ENCODE measurements at regions not wholly inside any gene's neighbourhood (a gene's known extent, or its start where the extent isn't known, plus 50 kb on each side); places are given as distances from the start of the nearest gene placed in this dataset.
"Not testable (repeated sequence)": the region's sequence is repeated elsewhere in the genome, so short reads cannot be mapped to it uniquely, and the experiment has no call there.

- no peak for ATAC-seq
- no peaks in the 10 kb centered on the region for H3K9me3 Mint-ChIP-seq (ENCODE audit: insufficient read depth)
- H3K36me3 Mint-ChIP-seq (ENCODE audit: low read depth), result no peaks in the 10 kb centered on the region
- no peaks in the 10 kb centered on the region for H3K4me1 Mint-ChIP-seq (ENCODE audit: low read depth)
- ChIA-PET CTCF (no interaction called here), POLR2A (no interaction called here)
- DNase-seq, result no peak
- H3K27ac Mint-ChIP-seq, result no peak overlapping the region
- H3K4me3 Mint-ChIP-seq, result no peak overlapping the region
- H3K27me3 Mint-ChIP-seq (ENCODE audit: low read depth), result no peaks in the 10 kb centered on the region
These were observed 78.2 kb upstream of the TLL1 start for GRCh38 chr4:165794834-165795233.

GRCh38 chr4:165799384-165799815 is 73.6 kb upstream of the TLL1 start:
- no peaks in the 10 kb centered on the region for H3K4me1 Mint-ChIP-seq (ENCODE audit: low read depth)
- H3K4me3 Mint-ChIP-seq, result no peak overlapping the region
- no peaks in the 10 kb centered on the region for H3K27me3 Mint-ChIP-seq (ENCODE audit: low read depth)
- CTCF ChIA-PET, result no interaction called here
- H3K27ac Mint-ChIP-seq, result no peak overlapping the region
- ATAC-seq (no peak), DNase-seq (no peak)
- POLR2A ChIA-PET, result no interaction called here
- H3K36me3 Mint-ChIP-seq (ENCODE audit: low read depth), result no peaks in the 10 kb centered on the region
- H3K9me3 Mint-ChIP-seq (ENCODE audit: insufficient read depth), result no peaks in the 10 kb centered on the region

- Mint-ChIP-seq H3K27me3 (ENCODE audit: low read depth) (no peaks in the 10 kb centered on the region), H3K9me3 (ENCODE audit: insufficient read depth) (no peaks in the 10 kb centered on the region), H3K36me3 (ENCODE audit: low read depth) (no peaks in the 10 kb centered on the region), H3K4me3 (no peak overlapping the region), H3K4me1 (ENCODE audit: low read depth) (no peaks in the 10 kb centered on the region), H3K27ac (no peak overlapping the region)
- POLR2A ChIA-PET, result no interaction called here
- CTCF ChIA-PET, result no interaction called here
- ATAC-seq (no peak), DNase-seq (no peak)
These were observed 70.6 kb upstream of the TLL1 start for GRCh38 chr4:165802452-165802851.

GRCh38 chr4:165803005-165803404 is 70.0 kb upstream of the TLL1 start:
- no peak overlapping the region for H3K27ac Mint-ChIP-seq
- no peaks in the 10 kb centered on the region for H3K27me3 Mint-ChIP-seq (ENCODE audit: low read depth)
- ATAC-seq (no peak), DNase-seq (no peak)
- H3K4me1 Mint-ChIP-seq (ENCODE audit: low read depth), result no peaks in the 10 kb centered on the region
- no peaks in the 10 kb centered on the region for H3K9me3 Mint-ChIP-seq (ENCODE audit: insufficient read depth)
- no peak overlapping the region for H3K4me3 Mint-ChIP-seq
- ChIA-PET POLR2A (no interaction called here), CTCF (no interaction called here)
- no peaks in the 10 kb centered on the region for H3K36me3 Mint-ChIP-seq (ENCODE audit: low read depth)

GRCh38 chr4:165805406-165805805 is 67.6 kb upstream of the TLL1 start:
- POLR2A ChIA-PET, result no interaction called here
- Mint-ChIP-seq H3K9me3 (ENCODE audit: insufficient read depth) (no peaks in the 10 kb centered on the region), H3K36me3 (ENCODE audit: low read depth) (no peaks in the 10 kb centered on the region), H3K27me3 (ENCODE audit: low read depth) (no peaks in the 10 kb centered on the region), H3K4me3 (no peak overlapping the region), H3K27ac (no peak overlapping the region), H3K4me1 (ENCODE audit: low read depth) (no peaks in the 10 kb centered on the region)
- ATAC-seq (no peak), DNase-seq (no peak)
- CTCF ChIA-PET, result no interaction called here

GRCh38 chr4:165806613-165807012 is 66.4 kb upstream of the TLL1 start:
- Mint-ChIP-seq H3K4me3 (no peak overlapping the region), H3K9me3 (ENCODE audit: insufficient read depth) (no peaks in the 10 kb centered on the region), H3K4me1 (ENCODE audit: low read depth) (no peaks in the 10 kb centered on the region), H3K27ac (no peak overlapping the region), H3K27me3 (ENCODE audit: low read depth) (no peaks in the 10 kb centered on the region), H3K36me3 (ENCODE audit: low read depth) (no peaks in the 10 kb centered on the region)
- POLR2A ChIA-PET, result no interaction called here
- no peak for ATAC-seq
- CTCF ChIA-PET, result no interaction called here
- DNase-seq, result no peak

GRCh38 chr4:165810726-165811125 is 62.3 kb upstream of the TLL1 start:
- POLR2A ChIA-PET, result no interaction called here
- ATAC-seq, result no peak

GRCh38 chr4:165813606-165814005 is 59.4 kb upstream of the TLL1 start:
- DNase-seq (no peak), ATAC-seq (no peak)
- CTCF ChIA-PET, result no interaction called here
- Mint-ChIP-seq H3K27ac (no peak overlapping the region), H3K27me3 (ENCODE audit: low read depth) (no peaks in the 10 kb centered on the region), H3K4me1 (ENCODE audit: low read depth) (no peaks in the 10 kb centered on the region), H3K4me3 (no peak overlapping the region), H3K36me3 (ENCODE audit: low read depth) (no peaks in the 10 kb centered on the region), H3K9me3 (ENCODE audit: insufficient read depth) (peaks cover 8% of the 10 kb centered on the region)
- POLR2A ChIA-PET, result no interaction called here

More at GRCh38 chr4:165810726-165811125, 62.3 kb upstream of the TLL1 start:
- H3K27me3 Mint-ChIP-seq (ENCODE audit: low read depth), result no peaks in the 10 kb centered on the region
- H3K27ac Mint-ChIP-seq, result no peak overlapping the region
- no peak overlapping the region for H3K4me3 Mint-ChIP-seq
- H3K4me1 Mint-ChIP-seq (ENCODE audit: low read depth), result no peaks in the 10 kb centered on the region
- H3K9me3 Mint-ChIP-seq (ENCODE audit: insufficient read depth), result no peaks in the 10 kb centered on the region
- CTCF ChIA-PET, result no interaction called here
- DNase-seq, result no peak
- H3K36me3 Mint-ChIP-seq (ENCODE audit: low read depth), result no peaks in the 10 kb centered on the region

- ATAC-seq (no peak), DNase-seq (no peak)
- H3K27ac Mint-ChIP-seq, result no peak overlapping the region
- ChIA-PET POLR2A (no interaction called here), CTCF (no interaction called here)
- H3K4me3 Mint-ChIP-seq, result no peak overlapping the region
- peaks cover 8% of the 10 kb centered on the region for H3K9me3 Mint-ChIP-seq (ENCODE audit: insufficient read depth)
- no peaks in the 10 kb centered on the region for H3K36me3 Mint-ChIP-seq (ENCODE audit: low read depth)
- no peaks in the 10 kb centered on the region for H3K27me3 Mint-ChIP-seq (ENCODE audit: low read depth)
- no peaks in the 10 kb centered on the region for H3K4me1 Mint-ChIP-seq (ENCODE audit: low read depth)
These were observed 58.6 kb upstream of the TLL1 start for GRCh38 chr4:165814256-165815020.

- H3K36me3 Mint-ChIP-seq (ENCODE audit: low read depth); H3K9me3 Mint-ChIP-seq (ENCODE audit: insufficient read depth); ATAC-seq; H3K4me3 Mint-ChIP-seq; H3K4me1 Mint-ChIP-seq (ENCODE audit: low read depth); DNase-seq; H3K27me3 Mint-ChIP-seq (ENCODE audit: low read depth); H3K27ac Mint-ChIP-seq; CTCF ChIA-PET; POLR2A ChIA-PET: not testable (repeated sequence)
These were observed 53.9 kb upstream of the TLL1 start for GRCh38 chr4:165819126-165819525.

Measured in activated CD8-positive, alpha-beta T cell treated with anti-CD3 and anti-CD28 coated beads, Interleukin-2, amount 10 ng/mL, durations not matched to agents 7 days and 5 days (primary cell).